Activated CD4-positive, alpha-beta T cell treated with anti-CD3 and anti-CD28 coated beads, Interleukin-2, Interleukin-4, amounts not matched to agents 100 ng/mL and 50 ng/mL, durations not matched to agents 16 hours and 8 hours (primary cell): ENCODE measurements at regions not wholly inside any gene's neighbourhood (a gene's known extent, or its start where the extent isn't known, plus 50 kb on each side); places are given as distances from the start of the nearest gene placed in this dataset.
A peak's percentile ranks its signal among the peaks of the same experiment; 100 is the strongest.
"Not testable (repeated sequence)": the region's sequence is repeated elsewhere in the genome, so short reads cannot be mapped to it uniquely, and the experiment has no call there.

ENCODE experiments used
- DNase-seq: peaks from one replicate; pipeline ENCODE4 v3.0.0-alpha.2; 2020; ENCODE audit warnings: low spot score

DNA sequence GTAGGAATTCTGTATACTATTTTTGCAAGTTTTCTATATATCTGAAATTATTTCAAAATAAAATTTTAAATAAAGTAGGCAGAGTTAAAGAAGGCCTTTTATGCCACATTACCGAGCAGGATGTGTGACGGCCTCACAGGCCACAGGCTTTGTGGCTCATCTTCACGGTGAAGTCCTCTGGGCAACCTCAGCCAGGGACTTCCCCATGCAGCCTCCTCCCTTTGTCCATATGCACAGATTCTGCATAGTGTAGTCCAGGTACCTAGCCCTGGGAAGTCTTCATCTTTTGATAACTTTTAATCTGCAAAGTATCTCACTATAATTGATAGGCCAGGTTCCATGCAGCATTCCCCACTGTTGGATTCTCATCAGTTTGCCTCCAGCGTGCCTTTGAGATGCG lies 62.8 kb downstream of the ARHGAP11B start:
- not testable (repeated sequence) for DNase-seq

DNA sequence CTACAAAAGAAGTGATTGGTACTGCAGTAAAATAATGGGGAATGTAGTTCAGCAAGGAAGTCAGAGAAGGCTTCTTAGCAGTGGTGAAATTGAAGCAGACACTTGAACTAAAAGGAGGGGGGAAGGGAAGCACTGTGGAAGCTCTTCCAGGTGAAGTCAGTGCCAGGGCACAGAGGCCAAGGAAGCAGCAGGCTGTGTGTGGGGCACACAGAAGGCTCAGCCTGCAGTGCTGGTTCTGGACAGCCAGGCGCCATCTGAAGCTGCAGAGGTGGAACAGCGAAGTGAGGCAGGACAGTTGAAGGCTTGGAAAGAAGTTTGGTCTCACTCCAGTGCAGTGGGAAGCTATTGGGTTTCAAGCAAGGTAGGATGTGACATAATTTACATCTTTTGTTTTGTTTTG lies 64.2 kb downstream of the ARHGAP11B start:
- not testable (repeated sequence) for DNase-seq

DNA sequence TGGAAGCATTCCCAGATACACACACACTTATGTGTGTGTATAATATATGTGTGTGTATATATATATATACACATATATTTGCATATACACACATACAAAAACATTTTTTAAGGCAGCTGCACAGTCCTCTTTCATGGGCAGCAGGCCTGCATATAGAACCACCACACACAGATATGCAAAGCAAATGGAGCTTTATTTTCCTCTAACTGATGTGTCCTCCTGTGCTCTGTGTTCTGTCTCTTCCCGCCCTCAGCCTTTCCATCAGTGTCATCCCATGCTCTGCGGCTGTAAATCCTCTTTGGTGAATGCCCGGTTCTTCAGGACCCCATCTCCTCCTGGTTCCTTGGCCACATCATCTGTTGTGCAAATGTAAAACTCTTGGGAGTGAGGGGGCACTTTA lies 69.9 kb downstream of the ARHGAP11B start:
- DNase-seq: not testable (repeated sequence)

DNA sequence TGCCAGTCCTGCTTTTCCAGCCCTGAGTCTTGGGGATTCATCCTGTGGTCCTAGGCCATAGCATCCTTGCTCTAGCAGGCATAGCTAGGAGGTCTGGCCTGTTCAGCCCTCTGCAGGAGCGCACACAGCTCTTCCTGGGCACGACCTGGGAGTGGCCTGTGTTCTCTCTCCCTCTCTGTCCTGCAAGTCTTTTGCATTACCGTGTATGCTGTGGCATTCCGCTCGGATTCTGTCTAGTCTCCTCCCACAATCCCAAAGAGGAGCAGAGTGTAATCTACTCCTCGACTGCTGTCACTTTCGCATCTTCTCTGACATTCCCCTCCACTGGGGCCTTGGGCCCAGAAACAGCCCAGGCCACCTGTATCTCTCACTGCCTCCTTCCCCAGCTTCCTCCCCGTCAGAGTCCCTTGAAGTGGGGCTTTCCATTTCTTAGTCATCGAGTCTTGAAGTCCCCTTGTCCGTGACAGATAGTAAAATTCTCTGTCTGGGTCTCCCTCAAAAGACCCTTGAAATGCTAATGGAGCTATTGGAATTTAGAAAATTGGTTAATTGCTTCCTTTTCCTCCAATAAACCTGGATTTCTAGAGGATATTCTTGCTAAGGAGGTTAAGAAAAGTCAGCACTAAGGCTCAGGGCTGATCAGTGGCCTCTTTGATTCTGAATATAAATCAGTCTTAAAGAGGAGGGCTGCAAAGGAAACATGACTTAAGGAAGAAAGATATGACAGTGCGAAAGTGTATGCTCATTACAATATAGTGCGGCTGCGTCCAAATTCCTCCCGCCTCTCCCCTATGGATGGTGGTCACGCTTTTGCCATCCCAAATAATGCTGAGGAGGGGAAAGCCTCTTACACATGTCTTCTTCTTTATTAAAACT lies 70.7 kb downstream of the ARHGAP11B start:
- peak; percentile 19 for DNase-seq

DNA sequence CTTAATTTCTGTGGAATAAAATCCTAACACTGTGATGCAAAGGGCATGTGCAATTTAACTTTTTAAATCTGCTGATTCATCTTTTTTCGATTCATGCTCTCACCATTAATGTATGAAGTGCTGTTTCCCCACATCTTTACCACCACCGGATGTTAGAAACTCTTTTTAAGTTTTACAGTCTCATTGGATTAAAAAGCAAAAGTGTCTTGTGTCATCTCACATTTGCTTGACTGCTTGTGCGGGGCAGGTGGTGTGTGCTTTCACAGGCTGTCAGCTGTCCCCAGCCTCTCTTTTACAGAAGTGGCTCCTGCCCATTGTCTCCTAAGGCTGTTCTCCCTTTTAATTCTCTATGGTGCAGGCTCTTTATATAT lies 71.4 kb downstream of the ARHGAP11B start:
- DNase-seq: peak; percentile 62

DNA sequence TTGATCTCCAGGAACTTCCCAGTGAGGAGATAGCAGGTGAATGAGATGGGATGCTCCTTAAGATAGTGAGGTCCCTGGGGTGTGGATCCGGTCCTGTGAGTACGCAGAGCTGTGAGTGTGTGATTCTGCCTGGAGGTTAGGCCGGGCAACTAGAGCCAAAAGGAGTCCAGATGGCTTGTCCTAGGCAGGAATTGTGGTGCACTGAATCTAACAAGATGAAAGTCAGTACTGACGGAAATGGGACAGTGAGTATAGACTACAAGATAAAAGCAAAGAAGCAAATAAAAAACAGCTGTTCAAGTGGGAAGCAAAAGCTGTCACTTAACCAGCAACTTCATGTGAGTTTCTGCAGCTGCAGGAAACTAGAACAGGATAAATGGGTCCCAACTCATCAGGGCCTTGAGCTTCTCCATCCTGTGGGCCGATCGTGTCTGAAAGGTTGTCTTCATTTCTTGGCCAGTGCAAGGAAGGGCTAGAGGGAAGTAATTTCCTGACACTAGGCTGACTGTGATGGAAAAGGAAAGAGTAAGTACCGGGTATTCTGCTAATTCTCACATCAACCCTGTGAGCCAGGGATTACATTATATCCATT lies 74.2 kb downstream of the ARHGAP11B start:
- DNase-seq: not testable (repeated sequence)

DNA sequence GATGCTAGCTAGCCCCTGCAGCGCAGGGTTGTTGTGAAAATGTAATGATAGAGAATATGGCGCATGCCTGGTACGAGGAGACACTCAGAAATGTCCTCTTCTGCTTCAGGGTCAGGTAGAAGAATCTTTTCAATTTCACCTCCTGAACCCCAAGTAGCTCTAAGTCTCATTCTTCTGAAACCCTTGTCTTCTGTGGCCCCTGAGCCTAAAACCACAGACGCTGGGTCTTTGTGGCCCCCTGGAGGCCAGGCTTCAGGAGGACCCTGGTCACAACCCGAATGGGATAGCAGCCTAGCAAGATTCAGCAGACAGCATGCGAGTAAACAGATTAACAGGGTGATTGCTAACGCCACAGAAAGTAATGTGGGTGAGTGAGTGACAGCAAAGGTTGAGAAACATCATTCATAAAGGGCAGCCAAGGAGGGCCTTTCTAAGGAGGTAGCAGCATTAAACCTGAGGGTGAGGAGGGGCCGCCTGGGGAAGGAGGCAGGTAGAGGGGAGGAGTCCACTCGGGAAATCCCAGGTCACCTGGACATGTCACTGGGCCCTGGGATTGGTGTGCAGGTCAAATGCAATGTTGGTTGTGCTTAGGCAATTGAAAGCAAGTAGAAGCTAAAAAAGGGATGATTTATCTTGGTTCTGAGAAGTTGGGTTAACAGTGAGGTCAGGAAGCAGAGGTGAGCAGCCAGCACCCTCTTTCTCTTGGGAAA lies 82.2 kb downstream of the ARHGAP11B start:
- not testable (repeated sequence) for DNase-seq

DNA sequence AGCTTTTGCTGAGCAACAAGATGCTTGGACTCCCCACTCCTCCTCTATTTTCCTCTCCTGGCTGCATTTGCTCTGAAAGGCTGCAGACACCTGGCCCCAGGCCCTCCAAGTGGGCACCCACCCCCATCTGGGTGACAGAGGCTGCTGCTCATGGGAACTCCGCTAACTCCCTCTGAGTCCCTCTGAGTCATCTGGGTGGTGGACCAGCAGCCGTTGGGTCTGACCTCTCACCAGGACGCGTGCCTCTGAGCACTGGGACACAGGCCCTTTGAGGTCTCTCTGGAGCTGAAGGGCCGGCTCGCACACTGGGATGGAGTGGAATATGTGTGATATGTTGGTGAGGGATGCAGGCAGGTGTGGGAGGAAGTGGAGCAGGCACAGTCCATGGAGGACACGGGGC lies 82.9 kb downstream of the ARHGAP11B start:
- not testable (repeated sequence) for DNase-seq

DNA sequence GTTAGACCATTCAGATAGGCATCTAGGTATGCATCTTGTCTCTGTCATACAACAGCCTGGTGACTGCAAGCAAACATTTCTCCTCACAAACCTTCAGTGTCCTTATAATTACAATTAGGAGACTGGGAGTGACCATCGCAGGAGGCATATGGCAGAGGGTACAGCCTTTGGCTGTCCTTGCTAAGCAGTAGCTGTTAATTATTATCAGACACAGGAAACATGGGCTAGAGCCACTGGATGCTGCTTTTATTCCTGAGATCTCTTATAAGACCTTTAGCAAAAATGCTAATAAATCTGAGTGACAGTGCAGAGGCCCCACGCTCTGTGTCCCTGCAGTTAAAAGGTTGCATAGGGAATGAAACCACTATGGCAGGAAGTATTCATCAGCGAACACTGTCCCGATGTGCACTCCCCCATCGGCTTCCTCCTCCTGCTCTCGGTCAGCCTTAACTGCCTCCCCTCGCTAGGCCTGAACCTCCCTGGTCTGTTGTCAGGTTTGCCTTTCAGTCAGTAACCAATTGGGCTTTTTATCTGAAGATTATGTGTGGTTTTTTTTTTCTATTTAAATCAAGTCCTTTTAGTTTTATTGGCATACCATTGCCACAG lies 92.2 kb downstream of the ARHGAP11B start:
- DNase-seq: not testable (repeated sequence)

DNA sequence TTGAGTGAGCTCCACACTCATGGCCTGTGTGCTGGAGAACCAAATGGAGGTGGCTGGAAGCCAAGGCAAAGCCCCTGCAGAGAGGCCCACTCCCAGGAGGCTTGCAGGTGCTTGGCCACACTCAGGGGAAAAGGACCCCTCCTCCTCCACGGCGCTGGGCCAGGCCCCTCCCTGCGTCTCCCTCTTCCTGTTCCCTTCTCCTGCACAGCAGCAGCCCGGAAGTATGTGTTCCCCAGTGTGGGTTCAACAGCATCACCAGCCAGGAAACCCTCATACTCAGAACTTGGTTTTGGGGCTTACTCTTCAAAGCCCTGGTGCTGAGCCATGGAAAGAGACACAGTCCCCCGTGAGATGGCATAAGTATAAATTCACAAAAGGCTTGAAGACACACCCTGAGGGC lies 93.4 kb downstream of the ARHGAP11B start:
- not testable (repeated sequence) for DNase-seq

DNA sequence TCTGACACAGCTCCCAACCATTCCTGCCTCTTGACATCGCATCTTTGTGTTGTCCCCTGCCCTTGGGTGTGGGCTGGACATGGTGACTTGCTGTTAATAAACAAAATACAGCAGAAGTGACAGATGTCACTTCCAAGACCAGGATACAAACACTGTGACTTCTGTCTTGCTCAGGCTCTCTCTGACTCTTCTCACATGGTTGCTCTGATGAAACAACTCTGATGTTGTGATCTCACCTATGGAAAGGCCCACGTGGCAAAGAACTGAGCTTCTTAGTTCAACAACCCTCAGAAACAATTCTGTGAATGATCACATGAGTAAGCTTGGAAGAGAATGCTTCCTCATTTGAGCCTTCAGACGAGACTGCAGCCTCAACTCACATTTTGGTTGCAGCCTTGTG lies 94.9 kb downstream of the ARHGAP11B start:
- DNase-seq: not testable (repeated sequence)

DNA sequence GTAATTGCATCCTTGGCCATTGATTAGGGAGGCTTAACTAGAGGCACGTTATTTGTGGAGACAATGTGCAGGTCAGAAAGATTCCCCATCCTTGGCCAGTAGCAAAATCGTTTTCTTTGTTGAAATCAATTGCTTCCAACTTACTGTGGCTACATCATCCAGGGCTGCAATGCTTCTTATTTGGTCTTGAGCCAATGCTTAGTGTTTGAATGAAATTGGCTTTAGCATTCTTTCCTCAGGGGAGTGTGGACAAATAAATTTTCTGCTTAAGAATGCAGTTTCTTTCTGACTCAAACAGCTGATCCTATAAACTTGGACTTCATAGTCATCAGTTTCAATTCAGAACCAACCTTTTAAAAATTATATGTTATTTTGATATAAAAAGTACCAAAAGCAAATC lies 95.6 kb downstream of the ARHGAP11B start:
- not testable (repeated sequence) for DNase-seq

DNA sequence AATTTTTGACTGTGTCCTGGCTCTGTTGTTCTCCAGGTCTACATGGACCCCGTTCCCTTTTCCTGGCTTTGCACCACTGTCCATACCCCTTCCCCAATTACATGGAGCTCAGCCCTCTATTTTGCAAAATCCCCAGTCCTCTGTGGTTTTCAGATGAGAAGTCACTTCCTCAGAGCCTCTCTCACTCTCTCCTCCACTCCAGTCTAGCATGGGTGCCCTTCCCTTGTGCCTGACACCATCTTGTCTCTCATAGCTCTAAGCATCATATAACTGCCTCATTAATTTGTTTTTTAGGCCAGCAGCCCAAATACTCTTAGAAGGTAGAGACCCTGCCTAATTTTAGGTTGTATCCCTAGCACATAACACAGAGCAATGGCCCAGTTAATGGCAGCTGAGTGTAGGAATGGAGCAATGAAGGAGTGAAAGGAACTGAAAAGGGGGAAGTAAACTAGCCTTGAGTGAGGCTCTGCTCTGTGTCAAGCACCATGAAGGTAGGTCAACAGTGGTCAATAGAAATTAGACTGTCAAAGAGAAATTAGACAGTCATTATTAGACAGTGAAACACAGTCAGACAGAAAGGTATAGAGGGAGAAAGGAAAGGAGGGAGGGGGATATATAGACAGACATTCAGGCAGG lies 97.7 kb downstream of the ARHGAP11B start:
- not testable (repeated sequence) for DNase-seq

DNA sequence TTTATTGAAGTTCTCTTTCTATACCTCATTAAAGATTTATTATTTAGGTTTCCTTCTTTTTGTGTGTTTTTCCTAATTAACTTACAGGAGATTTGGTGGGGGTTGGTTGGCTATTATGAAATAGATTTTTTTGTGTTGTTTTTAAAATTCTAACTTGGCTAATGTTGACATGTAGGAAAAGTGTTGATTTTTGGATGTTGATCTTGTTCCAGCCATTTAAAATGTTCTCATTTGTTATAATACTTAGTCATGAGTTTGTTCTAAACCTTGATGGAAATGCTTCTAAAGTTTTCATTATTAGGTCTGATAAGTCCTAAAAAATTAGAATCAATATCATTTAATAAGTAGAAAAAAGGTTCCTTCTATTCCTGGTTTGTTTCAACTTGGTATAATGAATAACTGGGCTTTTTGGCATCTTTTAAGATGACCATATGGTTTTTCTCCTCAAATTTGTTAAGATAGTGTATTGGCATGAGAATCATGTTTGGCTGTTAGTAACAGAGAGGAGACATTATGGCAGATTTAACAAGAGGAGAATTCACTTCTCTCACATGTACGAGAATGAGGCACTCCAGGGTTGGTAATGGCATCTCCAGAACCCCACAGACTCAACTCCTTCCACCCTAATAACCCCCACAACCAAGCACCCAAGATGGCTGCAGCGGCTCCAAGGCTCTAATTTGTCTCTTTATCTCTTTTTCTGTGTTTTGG lies 104.1 kb downstream of the ARHGAP11B start:
- not testable (repeated sequence) for DNase-seq

DNA sequence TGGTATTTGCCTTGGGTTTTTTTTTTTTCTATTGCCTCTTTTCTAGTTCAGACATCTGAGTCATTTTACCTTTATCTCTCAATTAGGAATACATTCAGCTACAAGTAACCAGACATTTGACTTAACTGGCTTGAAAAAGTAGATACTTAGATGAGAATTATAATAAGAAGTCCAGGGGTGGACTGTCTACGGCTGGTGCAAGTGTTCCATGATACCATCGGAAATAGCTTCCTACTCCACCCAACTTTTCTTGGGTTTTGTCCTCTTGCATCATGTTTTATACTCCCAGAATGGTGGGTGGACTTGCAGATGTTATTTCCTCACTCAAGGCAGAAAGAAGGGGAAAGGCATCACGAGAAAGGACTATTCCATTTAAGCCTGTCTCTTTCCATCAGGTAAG lies 104.7 kb downstream of the ARHGAP11B start:
- not testable (repeated sequence) for DNase-seq

DNA sequence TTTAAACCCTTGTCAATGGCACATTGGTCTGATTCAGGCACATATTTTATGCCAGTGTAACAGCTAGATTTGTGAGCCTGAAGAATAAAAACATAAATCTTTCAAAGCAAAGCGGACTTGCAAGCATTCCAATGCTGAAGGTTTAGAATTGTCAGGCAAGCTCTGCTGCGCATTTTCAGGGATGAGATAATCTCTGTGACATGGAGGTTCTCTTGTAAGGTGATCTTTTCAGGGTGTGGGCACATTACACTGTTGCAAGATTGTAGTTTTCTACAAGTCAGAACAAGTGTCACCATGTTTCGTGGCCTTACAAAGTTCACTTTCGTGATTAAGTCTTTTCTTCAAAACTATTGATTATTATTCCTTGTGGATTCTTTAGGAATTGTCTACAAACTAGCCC lies 106.2 kb downstream of the ARHGAP11B start:
- not testable (repeated sequence) for DNase-seq

DNA sequence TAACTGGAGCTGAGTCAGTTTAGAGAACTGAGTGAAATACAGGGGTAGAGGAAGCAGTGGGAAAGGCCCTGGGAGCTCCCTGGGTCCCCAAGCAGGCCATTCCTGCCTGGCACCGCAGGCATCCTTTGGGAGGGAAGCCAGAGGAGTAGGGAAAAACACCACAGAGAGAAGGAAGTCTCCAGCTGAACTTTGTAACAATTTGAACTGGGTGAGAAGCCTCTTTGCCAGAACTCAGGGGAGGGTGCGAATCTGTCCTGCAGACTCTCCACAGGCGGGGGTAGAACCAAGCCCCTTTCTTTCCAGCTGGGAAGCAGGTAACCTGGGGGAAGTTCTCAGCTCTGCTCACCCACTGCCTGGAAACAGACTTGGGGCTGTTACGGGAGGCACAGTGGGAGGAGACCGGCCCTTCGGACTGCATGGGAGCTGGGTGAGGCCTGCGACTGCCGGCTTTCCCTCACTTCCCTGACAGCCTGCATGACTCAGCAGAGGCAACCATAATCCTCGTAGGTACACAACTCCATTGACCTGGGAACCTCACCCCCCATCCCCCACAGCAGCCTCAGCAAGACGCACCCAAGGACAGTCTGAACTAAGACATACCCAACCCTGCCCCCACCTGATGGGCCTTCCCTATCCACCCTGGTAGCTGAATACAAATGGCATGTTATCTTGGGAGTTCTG lies 110.1 kb downstream of the ARHGAP11B start:
- not testable (repeated sequence) for DNase-seq

DNA sequence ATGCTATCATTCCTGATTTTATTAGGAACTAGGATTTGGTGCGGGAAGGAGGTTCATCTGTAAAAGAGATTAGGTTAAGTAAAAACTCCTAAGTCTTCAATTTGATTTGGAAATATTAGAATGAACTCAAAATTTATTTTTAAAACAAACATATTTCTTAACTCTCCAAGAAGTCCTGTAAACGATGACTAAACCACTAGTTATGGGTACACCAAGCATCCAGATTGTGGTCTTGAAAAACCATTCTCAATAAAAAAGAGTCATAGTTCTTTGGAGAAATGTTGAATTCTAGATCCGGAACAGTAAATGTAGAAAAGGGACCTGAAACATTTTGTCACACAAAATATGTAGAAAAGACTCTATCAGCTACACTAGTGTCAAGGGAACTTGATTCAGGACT lies 116.9 kb downstream of the ARHGAP11B start:
- DNase-seq: not testable (repeated sequence)

DNA sequence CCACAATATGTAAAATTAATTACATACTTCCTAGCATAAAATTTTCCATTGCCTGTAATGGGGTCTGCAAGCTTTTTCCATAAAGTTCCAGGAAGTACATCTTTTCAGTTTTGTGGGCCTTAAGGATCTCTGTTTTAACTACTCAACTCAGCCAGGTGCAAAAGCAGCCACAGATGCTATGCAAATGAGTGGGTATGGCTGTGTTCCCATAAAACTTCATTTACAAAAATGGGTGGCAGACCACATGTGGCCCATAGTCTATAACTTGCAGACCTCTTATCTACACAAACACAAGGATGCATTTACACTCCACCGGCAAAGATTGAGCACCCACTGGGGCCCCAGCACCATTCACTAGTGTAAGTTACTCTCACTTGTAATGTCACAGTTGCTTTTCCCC lies 123.1 kb downstream of the ARHGAP11B start:
- DNase-seq: not testable (repeated sequence)

DNA sequence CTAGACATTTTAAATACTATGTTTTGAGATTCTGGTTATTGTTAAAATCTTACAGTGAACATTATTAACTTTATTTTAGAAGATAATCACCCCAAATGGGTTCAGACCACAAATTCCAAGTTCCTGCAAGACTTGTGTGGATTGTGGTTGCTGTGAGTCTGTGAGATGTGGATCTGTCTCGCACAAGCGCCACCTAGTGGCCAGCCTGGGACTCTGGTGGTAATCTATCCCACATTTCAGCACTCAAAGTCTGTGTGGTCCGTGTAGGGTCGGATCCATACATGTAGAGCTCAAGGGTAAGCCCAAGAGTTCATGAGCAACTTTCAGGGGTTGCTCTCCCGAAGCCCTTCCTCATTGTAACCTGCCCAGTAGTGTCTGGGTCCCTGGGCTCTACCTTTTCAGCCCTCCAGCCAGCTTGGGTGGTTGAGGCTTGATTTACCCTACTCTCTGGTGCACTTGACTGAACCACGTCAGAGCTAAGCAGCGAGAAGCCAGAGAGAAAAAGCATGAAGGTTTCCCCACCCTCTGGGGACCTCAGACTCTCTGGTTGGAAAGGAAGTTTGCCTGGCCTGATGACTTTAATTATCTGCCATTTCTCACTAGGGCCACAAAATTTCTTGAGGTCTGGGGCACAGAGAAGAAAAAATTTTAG lies 129.2 kb downstream of the ARHGAP11B start:
- peak; percentile 66 for DNase-seq
